ENCODE measurements at regions not wholly inside any gene's neighbourhood (a gene's known extent, or its start where the extent isn't known, plus 50 kb on each side); places are given as distances from the start of the nearest gene placed in this dataset.
A peak's percentile ranks its signal among the peaks of the same experiment; 100 is the strongest.

GRCh38 chr3:124509884-124510283 lies 220.4 kb upstream of the UMPS start:
- no peak overlapping the region for H3K27ac ChIP-seq
- no peak for TF ChIP-seq CTCF (conservative IDR thresholded peaks at IDR 0.05)

GRCh38 chr3:124510290-124510689 lies 220.0 kb upstream of the UMPS start:
- H3K27ac ChIP-seq: no peak overlapping the region
- no peak for TF ChIP-seq CTCF (conservative IDR thresholded peaks at IDR 0.05)

GRCh38 chr3:124512881-124513609 lies 217.2 kb upstream of the UMPS start:
- no peak overlapping the region for H3K27ac ChIP-seq
- TF ChIP-seq CTCF (conservative IDR thresholded peaks at IDR 0.05): no peak

- H3K27ac ChIP-seq: no peak overlapping the region
Observed at GRCh38 chr3:124513610-124513997, 216.6 kb upstream of the UMPS start.

GRCh38 chr3:124514683-124515082 lies 215.6 kb upstream of the UMPS start:
- H3K27ac ChIP-seq: no peak overlapping the region
- TF ChIP-seq CTCF (conservative IDR thresholded peaks at IDR 0.05): no peak

More at GRCh38 chr3:124513610-124513997, 216.6 kb upstream of the UMPS start:
- no peak for TF ChIP-seq CTCF (conservative IDR thresholded peaks at IDR 0.05)

GRCh38 chr3:124516333-124516732 lies 213.9 kb upstream of the UMPS start:
- peak overlapping the region; percentile 57 for H3K27ac ChIP-seq
- no peak for TF ChIP-seq CTCF (conservative IDR thresholded peaks at IDR 0.05)

- TF ChIP-seq CTCF (conservative IDR thresholded peaks at IDR 0.05): no peak
- H3K27ac ChIP-seq: peak overlapping the region; percentile 57; the same call in 1 of the 2 replicates
Observed at GRCh38 chr3:124517306-124517705, 212.9 kb upstream of the UMPS start.
